ENCODE measurements at regions not wholly inside any gene's neighbourhood (a gene's known extent, or its start where the extent isn't known, plus 50 kb on each side); places are given as distances from the start of the nearest gene placed in this dataset.
A peak's percentile ranks its signal among the peaks of the same experiment; 100 is the strongest.

DNA sequence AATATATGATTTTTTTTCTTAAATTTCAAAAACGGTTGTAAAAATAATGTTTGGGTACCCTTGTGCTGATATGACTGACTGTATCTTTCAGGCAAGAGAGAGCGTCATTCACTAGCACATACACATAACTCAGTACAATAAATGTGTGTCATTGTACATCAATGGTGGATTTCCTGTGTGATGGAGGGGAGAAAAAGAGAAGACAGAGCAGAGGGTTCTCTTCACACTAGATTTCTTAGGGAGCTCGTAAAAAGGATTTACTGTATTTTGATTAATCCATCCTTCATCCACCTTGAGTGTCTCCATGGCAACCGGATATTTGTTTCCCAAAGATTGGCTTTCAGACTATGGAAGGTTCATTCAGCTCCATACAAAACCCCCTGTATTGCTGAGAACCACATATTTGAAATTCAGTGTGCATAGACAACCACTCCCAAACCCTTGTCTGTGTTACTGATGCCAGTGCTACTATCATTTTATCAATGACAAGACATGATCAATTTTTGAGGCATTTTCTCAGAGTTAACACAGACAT, 150.6 kb downstream of the AKR1D1 start:
- no peak overlapping the region for H3K4me3 ChIP-seq
- no peak overlapping the region for H3K27ac ChIP-seq
- 82 to 86% methylated on average over 4 of the region's 4 CpGs for WGBS, 2 donors
- no peaks in the 10 kb centered on the region for H3K36me3 ChIP-seq (replicated peaks in 1 of 2; ENCODE audit: insufficient read depth in 1 of 2, low read depth in 2 of 2)
- intact Hi-C loops (cut with DNase I): no loop called here
- no peaks in the 10 kb centered on the region for H3K27me3 ChIP-seq
- no peak for ATAC-seq
- no peaks in the 10 kb centered on the region for H3K4me1 ChIP-seq
- no peak for DNase-seq
- H3K9me3 ChIP-seq: no peaks in the 10 kb centered on the region
- TF ChIP-seq POLR2A (IDR thresholded peaks at IDR 0.05): no peak
- TF ChIP-seq, protein P1, sequence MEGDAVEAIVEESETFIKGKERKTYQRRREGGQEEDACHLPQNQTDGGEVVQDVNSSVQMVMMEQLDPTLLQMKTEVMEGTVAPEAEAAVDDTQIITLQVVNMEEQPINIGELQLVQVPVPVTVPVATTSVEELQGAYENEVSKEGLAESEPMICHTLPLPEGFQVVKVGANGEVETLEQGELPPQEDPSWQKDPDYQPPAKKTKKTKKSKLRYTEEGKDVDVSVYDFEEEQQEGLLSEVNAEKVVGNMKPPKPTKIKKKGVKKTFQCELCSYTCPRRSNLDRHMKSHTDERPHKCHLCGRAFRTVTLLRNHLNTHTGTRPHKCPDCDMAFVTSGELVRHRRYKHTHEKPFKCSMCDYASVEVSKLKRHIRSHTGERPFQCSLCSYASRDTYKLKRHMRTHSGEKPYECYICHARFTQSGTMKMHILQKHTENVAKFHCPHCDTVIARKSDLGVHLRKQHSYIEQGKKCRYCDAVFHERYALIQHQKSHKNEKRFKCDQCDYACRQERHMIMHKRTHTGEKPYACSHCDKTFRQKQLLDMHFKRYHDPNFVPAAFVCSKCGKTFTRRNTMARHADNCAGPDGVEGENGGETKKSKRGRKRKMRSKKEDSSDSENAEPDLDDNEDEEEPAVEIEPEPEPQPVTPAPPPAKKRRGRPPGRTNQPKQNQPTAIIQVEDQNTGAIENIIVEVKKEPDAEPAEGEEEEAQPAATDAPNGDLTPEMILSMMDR (IDR thresholded peaks at IDR 0.05): no peak

DNA sequence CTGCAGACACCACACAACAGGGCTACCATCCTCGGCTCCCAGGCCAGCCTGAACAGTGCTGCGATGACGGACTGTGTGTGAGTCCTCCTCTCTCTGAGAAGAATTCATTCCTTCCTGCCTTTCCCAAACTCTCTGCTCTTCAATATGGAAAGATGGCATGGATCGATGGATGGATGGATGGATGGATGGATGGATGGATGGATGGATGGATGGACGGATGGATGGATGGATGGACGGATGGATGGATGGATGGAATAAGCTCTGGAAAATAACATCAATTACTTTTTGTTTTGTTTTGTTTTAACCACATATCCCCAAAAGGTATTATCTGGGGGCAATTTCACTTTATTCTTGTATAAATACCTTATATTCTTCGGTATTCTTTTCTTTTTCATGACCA, 151.9 kb downstream of the AKR1D1 start:
- TF ChIP-seq POLR2A (IDR thresholded peaks at IDR 0.05): no peak
- TF ChIP-seq, protein P1 (IDR thresholded peaks at IDR 0.05): no peak
- DNase-seq (no peak), ATAC-seq (no peak)
- no peaks in the 10 kb centered on the region for H3K36me3 ChIP-seq (replicated peaks in 1 of 2; ENCODE audit: insufficient read depth in 1 of 2, low read depth in 2 of 2)
- no peaks in the 10 kb centered on the region for H3K27me3 ChIP-seq
- intact Hi-C loops (cut with DNase I): no loop called here
- no peaks in the 10 kb centered on the region for H3K4me1 ChIP-seq
- no peak overlapping the region for H3K27ac ChIP-seq
- H3K9me3 ChIP-seq: no peaks in the 10 kb centered on the region
- 74 to 89% methylated on average over 7 of the region's 7 CpGs for WGBS, 2 donors
- no peak overlapping the region for H3K4me3 ChIP-seq

DNA sequence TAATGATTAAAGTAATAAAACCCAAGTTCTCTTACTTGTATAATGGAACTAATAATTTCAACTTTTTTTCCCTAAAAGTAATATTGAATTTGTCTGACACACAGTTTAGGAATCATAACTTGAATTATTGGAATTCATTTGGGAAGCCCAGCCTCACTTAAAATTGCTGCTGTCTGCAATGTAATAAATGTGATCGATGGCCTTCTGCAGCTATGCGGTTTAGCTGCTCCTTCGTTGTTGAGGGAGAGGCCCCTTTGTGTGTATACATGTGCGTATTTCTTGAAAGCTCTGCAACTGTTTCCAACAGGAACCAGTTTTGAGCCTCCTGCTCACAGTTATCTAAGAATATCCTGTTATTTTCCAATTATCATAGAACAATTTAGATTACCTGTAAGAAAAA, 152.5 kb downstream of the AKR1D1 start:
- H3K4me3 ChIP-seq: no peak overlapping the region
- no peaks in the 10 kb centered on the region for H3K36me3 ChIP-seq (replicated peaks in 1 of 2; ENCODE audit: insufficient read depth in 1 of 2, low read depth in 2 of 2)
- intact Hi-C loops (cut with DNase I): no loop called here
- ATAC-seq: no peak
- H3K27ac ChIP-seq: no peak overlapping the region
- DNase-seq: no peak
- no peak for TF ChIP-seq POLR2A (IDR thresholded peaks at IDR 0.05)
- TF ChIP-seq, protein P1 (IDR thresholded peaks at IDR 0.05): no peak
- no peaks in the 10 kb centered on the region for H3K9me3 ChIP-seq
- H3K27me3 ChIP-seq: no peaks in the 10 kb centered on the region
- WGBS, 2 donors: 56 to 100% methylated on average over 1 to 4 of the region's 4 CpGs
- H3K4me1 ChIP-seq: no peaks in the 10 kb centered on the region

DNA sequence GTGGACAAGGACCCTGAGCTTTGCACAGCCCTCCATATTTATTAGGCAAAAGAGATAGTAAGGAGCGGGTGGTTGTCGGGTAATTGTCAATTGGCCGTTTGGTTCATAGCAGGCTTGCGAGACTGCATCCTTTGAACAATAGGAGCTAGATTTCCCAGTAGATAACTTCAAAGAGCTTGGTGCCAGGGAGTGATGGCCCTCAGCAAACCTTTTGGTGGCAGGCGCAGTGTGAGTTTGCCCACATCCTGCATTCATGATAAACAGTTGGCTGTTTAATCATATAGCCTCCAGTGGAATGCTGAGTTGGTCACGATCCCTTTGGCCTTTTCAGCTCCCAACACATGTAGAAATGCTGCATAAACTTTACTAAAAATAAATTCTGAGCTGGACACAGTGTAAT, 156.9 kb downstream of the AKR1D1 start:
- TF ChIP-seq POLR2A (IDR thresholded peaks at IDR 0.05): no peak
- TF ChIP-seq, protein P1 (IDR thresholded peaks at IDR 0.05): no peak
- no peaks in the 10 kb centered on the region for H3K27me3 ChIP-seq
- H3K4me3 ChIP-seq: no peak overlapping the region
- 71 to 93% methylated on average over 6 of the region's 6 CpGs for WGBS, 2 donors
- no peaks in the 10 kb centered on the region for H3K9me3 ChIP-seq
- no peak overlapping the region for H3K27ac ChIP-seq
- no peak for DNase-seq
- H3K4me1 ChIP-seq: peaks cover 7% of the 10 kb centered on the region
- intact Hi-C loops (cut with DNase I): no loop called here
- no peaks in the 10 kb centered on the region for H3K36me3 ChIP-seq (replicated peaks in 1 of 2; ENCODE audit: insufficient read depth in 1 of 2, low read depth in 2 of 2)
- ATAC-seq: no peak

DNA sequence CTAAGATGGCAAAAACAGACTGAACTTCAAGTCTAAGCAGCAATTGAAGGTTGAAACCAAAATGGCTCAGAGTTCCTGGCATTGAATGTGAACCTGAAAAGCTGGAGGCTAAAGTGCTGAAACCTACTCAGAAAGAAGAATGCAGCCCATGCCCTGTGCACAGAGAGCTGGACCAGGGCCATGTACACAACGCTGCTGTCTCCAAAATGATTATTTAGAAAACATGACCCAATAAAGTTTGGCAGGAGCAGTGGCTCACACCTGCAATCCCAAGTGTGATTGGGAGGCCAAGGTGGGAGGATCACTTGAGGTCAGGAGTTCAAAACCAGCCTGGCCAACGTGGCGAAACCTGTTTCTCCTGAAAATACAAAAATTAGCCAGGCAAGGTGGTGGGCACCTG, 158.9 kb downstream of the AKR1D1 start:
- ATAC-seq (peak; percentile 77), DNase-seq (peak; percentile 45 to 60 (median 47))
- no peak overlapping the region for H3K4me3 ChIP-seq
- peaks cover 7% of the 10 kb centered on the region for H3K4me1 ChIP-seq
- WGBS, 2 donors: 36 to 44% methylated on average over 3 of the region's 3 CpGs
- H3K9me3 ChIP-seq: no peaks in the 10 kb centered on the region
- H3K27ac ChIP-seq: peak overlapping the region in 1 of 4 donors; percentile 10
- intact Hi-C loops (cut with DNase I): no loop called here
- H3K36me3 ChIP-seq (replicated peaks in 1 of 2; ENCODE audit: insufficient read depth in 1 of 2, low read depth in 2 of 2): no peaks in the 10 kb centered on the region
- H3K27me3 ChIP-seq: no peaks in the 10 kb centered on the region
- TF ChIP-seq POLR2A (IDR thresholded peaks at IDR 0.05): no peak
- TF ChIP-seq, protein P1 (IDR thresholded peaks at IDR 0.05): no peak
